OCI-LY1 (cell line): ENCODE measurements at regions not wholly inside any gene's neighbourhood (a gene's known extent, or its start where the extent isn't known, plus 50 kb on each side); places are given as distances from the start of the nearest gene placed in this dataset.

ENCODE experiments used
- H2AFZ ChIP-seq: fragments of 200-600 bp; sonication (generic), shearing (Covaris generic); 2 replicates; pipeline ENCODE4 v1.6.0; 2014; ENCODE audit warnings: antibody characterized with exemption, mild to moderate bottlenecking, low read length
- H3F3A ChIP-seq: fragments of 200-600 bp; sonication (generic), shearing (Covaris generic); 2 replicates; pipeline ENCODE4 v1.6.0; 2014; ENCODE audit warnings: mild to moderate bottlenecking, antibody characterized with exemption, low read length, moderate library complexity; ENCODE audit not compliant: insufficient read depth
- H3K27ac ChIP-seq: fragments of 200-600 bp; sonication (generic); 2 replicates; pipeline ENCODE4 v1.5.1; 2014; ENCODE audit warnings: low read length, mixed run types, mild to moderate bottlenecking, low read depth; ENCODE audit not compliant: poor library complexity, severe bottlenecking
- H3K27me3 ChIP-seq: fragments of 200-600 bp; sonication (generic); 2 replicates; pipeline ENCODE4 v1.6.0; 2014; ENCODE audit warnings: antibody characterized with exemption, mild to moderate bottlenecking, low read length, moderate library complexity; ENCODE audit not compliant: insufficient read depth
- H3K36me3 ChIP-seq: fragments of 200-600 bp; sonication (generic); 2 replicates; pipeline ENCODE4 v1.6.1; 2014; ENCODE audit warnings: mild to moderate bottlenecking, antibody characterized with exemption, low read length, moderate library complexity, mixed read lengths; ENCODE audit not compliant: insufficient read depth
- H3K4me1 ChIP-seq: fragments of 200-600 bp; sonication (generic); 2 replicates; pipeline ENCODE4 v1.5.1; 2014; ENCODE audit warnings: mild to moderate bottlenecking, low read length, moderate library complexity; ENCODE audit not compliant: insufficient read depth, severe bottlenecking
- H3K4me2 ChIP-seq: fragments of 200-600 bp; sonication (generic), shearing (Covaris generic); 2 replicates; pipeline ENCODE4 v1.6.1; 2014; ENCODE audit warnings: low read length
- H3K4me3 ChIP-seq: fragments of 200-600 bp; sonication (generic); 2 replicates; pipeline ENCODE4 v1.5.1; 2014; ENCODE audit warnings: low read length, low read depth, mild to moderate bottlenecking, mixed read lengths; ENCODE audit not compliant: poor library complexity, severe bottlenecking
- H3K79me2 ChIP-seq: fragments of 200-600 bp; shearing (Covaris generic); 2 replicates; pipeline ENCODE4 v1.6.1; 2016; ENCODE audit warnings: mixed run types, low read length, mixed read lengths; ENCODE audit not compliant: insufficient read depth
- H3K9ac ChIP-seq: fragments of 200-600 bp; sonication (generic), shearing (Covaris generic); 2 replicates; pipeline ENCODE4 v1.6.1; 2014; ENCODE audit warnings: mild to moderate bottlenecking, low read length, mixed read lengths
- H3K9me2 ChIP-seq: fragments of 200-600 bp; sonication (generic), shearing (Covaris generic); 2 replicates; pipeline ENCODE4 v1.6.1; 2014; ENCODE audit warnings: low read depth, mild to moderate bottlenecking, low read length, mixed read lengths
- H3K9me3 ChIP-seq: fragments of 200-600 bp; shearing (Covaris generic); 2 replicates; pipeline ENCODE4 v1.6.1; 2014; ENCODE audit warnings: low read length, mixed read lengths
- H4K20me1 ChIP-seq: fragments of 200-600 bp; sonication (generic), shearing (Covaris generic); 2 replicates; pipeline ENCODE4 v1.6.0; 2016; ENCODE audit warnings: mild to moderate bottlenecking, low read length; ENCODE audit not compliant: insufficient read depth
- EZH2 ChIP-seq: fragments of 200-600 bp; sonication (generic), shearing (Covaris generic); IDR thresholded peaks from 2 replicates; pipeline ENCODE4 v1.8.0; 2017; ENCODE audit warnings: borderline replicate concordance, mixed run types, mild to moderate bottlenecking, antibody characterized with exemption, low read length, moderate library complexity, mixed read lengths
- TF ChIP-seq, protein P1 (sequence below): fragments of 200-600 bp; sonication (generic), shearing (Covaris generic); IDR thresholded peaks from 2 replicates; pipeline ENCODE4 v1.5.1; 2017; ENCODE audit warnings: mild to moderate bottlenecking, antibody characterized with exemption, low read length, moderate library complexity, mixed read lengths

DNA sequence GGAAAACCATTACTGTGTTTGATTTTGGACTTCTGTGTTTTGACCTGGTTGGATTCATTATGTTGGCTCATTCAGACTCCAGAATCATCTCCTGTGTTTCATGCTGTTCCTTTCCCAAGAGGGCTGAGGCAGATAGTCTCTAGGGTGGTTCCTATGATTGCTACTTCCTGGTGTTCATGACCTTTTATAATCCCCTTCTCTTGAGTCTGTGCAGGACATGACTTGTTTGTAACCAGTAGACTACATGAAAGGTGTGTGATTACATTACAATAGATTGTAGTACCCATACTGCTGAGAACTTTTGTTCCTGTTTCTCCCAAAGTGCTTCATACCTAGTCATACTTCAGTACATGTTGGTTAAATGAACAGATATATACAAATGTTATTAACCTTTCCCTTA is 700.6 kb downstream of the METTL15 start:
- Histone ChIP-seq H3K79me2 (no peaks in the 10 kb centered on the region), H3K27me3 (no peaks in the 10 kb centered on the region), H3K36me3 (no peaks in the 10 kb centered on the region), H3K4me2 (no peak overlapping the region), H3K4me1 (no peaks in the 10 kb centered on the region), H3K9me2 (no peaks in the 10 kb centered on the region), H3K9ac (no peak overlapping the region), H3K4me3 (no peak overlapping the region), H2AFZ (no peak overlapping the region), H4K20me1 (no peaks in the 10 kb centered on the region), H3F3A (no peaks in the 10 kb centered on the region), H3K9me3 (no peaks in the 10 kb centered on the region), H3K27ac (no peak overlapping the region)
- TF ChIP-seq, protein P1, sequence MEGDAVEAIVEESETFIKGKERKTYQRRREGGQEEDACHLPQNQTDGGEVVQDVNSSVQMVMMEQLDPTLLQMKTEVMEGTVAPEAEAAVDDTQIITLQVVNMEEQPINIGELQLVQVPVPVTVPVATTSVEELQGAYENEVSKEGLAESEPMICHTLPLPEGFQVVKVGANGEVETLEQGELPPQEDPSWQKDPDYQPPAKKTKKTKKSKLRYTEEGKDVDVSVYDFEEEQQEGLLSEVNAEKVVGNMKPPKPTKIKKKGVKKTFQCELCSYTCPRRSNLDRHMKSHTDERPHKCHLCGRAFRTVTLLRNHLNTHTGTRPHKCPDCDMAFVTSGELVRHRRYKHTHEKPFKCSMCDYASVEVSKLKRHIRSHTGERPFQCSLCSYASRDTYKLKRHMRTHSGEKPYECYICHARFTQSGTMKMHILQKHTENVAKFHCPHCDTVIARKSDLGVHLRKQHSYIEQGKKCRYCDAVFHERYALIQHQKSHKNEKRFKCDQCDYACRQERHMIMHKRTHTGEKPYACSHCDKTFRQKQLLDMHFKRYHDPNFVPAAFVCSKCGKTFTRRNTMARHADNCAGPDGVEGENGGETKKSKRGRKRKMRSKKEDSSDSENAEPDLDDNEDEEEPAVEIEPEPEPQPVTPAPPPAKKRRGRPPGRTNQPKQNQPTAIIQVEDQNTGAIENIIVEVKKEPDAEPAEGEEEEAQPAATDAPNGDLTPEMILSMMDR: no peak
- TF ChIP-seq EZH2: no peak

DNA sequence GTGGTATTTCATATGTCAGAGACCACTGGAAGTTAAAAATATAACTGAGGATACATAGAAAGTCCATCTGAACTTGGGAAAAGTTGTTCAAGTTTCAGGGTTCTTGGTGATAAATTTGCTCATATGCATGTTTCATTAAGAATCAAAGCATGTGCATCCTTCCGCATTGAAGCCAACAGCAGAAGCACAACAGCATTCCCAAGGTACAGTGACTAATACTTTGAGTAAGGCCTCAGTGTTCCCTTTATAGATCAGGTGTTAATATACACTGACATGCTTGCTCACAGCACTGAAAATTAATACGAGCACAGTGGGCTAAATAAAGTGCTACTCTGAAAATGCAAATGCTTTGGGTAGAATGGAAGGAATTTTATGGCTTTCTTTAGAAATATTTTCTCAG is 691.1 kb downstream of the METTL15 start:
- Histone ChIP-seq H3K4me3 (no peak overlapping the region), H3K79me2 (no peaks in the 10 kb centered on the region), H3K4me1 (no peaks in the 10 kb centered on the region), H4K20me1 (no peaks in the 10 kb centered on the region), H3K4me2 (no peak overlapping the region), H3K9me3 (no peaks in the 10 kb centered on the region), H3F3A (no peaks in the 10 kb centered on the region), H3K9ac (no peak overlapping the region), H2AFZ (no peak overlapping the region), H3K9me2 (no peaks in the 10 kb centered on the region), H3K27ac (no peak overlapping the region), H3K27me3 (no peaks in the 10 kb centered on the region), H3K36me3 (no peaks in the 10 kb centered on the region)
- no peak for TF ChIP-seq EZH2
- TF ChIP-seq, protein P1: no peak

DNA sequence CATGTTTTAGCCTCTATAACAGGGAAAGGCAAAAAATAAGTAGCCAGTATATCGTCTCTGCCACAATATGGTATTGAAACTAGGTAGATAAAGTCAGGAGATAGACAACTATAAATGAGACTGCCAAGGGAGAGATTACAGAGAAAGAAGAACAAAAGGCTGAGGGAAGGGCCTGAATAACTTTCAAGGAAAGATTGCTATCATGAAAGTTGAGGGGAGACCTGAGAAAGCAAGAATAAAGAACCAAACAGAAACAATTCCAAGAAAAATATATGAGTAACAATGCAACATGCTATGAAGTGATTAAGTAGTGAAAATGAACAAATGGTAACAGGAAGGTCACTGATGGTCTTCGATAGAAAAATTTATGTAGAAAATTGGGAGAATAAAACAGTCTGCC is 690.1 kb downstream of the METTL15 start:
- Histone ChIP-seq H3K27me3 (no peaks in the 10 kb centered on the region), H3K4me3 (no peak overlapping the region), H3K9ac (no peak overlapping the region), H3K79me2 (no peaks in the 10 kb centered on the region), H3F3A (no peaks in the 10 kb centered on the region), H3K36me3 (no peaks in the 10 kb centered on the region), H3K9me2 (no peaks in the 10 kb centered on the region), H3K9me3 (no peaks in the 10 kb centered on the region), H3K4me2 (no peak overlapping the region), H4K20me1 (no peaks in the 10 kb centered on the region), H3K4me1 (no peaks in the 10 kb centered on the region), H2AFZ (no peak overlapping the region), H3K27ac (no peak overlapping the region)
- TF ChIP-seq EZH2: no peak
- TF ChIP-seq, protein P1: no peak
